NCI-H2227 (cell line): ENCODE measurements at regions not wholly inside any gene's neighbourhood (a gene's known extent, or its start where the extent isn't known, plus 50 kb on each side); places are given as distances from the start of the nearest gene placed in this dataset.

Experiments
- DNase-seq: peaks from one replicate; lab custom pipeline; 2025; ENCODE audit not compliant: unreplicated experiment; lab: John Stamatoyannopoulos, UW

DNA sequence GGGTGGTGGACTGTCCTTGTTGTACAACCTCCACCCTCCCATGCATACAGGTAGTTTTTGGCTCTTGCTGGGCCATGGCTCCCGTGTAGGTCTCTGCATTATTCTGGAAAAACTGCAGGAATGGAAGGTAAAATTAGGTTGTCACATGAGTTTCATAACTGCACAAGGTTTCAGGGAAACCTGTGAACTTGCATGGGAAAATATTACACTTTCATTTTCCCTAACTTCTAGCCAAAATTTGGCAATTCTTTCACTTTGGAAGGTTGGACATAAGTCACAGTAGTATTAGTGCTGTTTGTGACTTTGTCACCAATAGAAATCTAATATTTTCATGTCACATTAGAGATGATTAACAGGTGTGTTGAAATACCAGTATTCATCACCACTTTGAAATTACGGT, 118.1 kb upstream of the MGAT5 start:
- no peak for DNase-seq

DNA sequence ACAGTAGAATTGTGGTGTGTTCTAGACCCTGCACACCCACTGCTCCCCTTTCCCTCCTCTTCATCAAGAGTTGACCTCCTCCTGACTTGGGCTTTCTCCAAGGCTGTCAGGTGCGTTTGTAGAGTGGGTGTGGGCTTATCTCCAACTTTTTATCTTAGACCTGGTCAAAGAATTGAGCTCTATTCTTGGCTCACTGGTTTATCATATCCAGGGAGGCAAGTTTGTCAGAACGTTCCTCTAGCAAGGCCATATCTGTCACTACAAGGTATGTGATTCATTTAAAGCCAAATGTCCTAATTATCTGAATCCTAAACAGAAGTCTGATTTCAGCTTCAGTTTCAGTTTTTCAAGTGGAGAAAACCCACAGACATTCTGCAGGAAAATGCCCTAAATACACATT, 117.1 kb upstream of the MGAT5 start:
- no peak for DNase-seq

DNA sequence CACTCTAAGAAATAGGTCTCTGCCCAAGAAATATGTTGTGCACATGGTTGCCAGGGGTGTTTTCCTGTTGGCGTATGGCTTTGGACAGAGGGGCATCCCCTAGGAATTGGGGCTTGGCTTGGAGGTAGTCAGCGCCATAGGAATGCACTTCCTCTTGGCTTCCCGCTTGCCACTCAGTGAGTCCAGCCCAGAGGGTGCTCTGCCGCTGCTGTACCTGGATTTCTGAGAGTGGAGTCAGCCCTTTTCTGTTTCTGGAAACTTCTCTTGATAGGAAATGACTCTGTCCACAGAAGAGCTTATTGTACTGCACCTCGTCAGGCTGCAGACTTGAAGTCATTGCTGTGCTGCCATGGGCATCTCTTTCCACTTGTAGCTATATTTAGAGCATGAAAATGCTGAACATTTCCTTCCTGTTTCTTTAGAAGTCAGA, 116.7 kb upstream of the MGAT5 start:
- no peak for DNase-seq

DNA sequence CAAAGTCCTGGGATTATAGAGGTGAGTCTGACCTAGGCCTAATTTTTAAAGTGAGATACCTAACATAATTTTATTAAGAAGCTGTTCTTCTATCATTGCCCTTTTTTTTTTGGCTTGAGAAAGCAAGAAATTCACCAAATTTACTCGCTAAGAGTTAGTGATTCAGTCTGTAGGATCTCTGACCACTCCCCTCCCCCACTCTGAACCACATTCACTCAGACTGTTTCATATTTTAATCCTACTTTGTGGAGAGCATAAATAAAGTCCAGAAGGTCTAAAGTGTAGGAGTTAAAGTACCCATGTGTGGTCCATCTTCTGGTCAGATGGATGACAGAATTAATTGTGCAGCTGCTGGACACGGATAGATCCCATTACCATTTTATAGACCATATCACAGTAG, 115.8 kb upstream of the MGAT5 start:
- no peak for DNase-seq

DNA sequence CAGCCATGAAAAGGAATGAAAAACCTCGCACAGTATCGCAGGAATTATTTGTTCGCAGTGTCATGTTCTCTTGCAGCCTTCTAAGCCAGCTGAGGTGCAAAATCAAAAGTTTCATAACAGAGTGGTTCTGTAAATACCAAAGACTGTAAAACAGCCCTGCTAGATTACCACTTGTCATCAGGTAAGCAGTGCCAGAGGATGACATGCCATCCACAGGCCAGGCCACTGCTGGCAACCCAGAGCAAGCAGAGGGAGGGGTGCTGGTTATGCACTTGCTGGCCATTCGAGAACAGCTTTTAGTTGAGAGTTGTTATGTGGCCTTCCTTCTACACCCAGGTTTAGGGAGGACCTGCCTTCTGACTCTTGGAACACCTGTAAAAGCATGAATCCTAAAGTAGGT, 114.3 kb upstream of the MGAT5 start:
- DNase-seq, result no peak

DNA sequence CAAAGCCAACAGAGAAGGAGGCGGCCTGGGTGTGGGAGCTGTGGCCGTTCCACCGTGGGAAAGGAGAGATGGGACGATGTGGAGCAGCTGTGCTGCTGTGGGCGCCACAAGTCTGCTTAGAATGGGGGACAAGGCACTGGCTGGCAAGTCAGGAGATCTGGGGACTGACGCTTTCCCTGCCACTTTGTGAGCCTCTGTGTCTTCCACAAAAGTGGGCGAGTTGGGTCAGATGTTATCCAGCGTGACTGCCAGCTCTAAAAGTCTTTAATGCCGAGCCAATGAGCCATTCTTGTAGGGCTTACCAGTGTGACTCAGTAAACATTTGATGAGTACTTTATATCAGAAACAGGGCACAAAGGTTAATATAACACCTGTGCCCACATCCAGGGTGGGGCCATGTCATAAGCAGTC, 113.6 kb upstream of the MGAT5 start:
- no peak for DNase-seq

DNA sequence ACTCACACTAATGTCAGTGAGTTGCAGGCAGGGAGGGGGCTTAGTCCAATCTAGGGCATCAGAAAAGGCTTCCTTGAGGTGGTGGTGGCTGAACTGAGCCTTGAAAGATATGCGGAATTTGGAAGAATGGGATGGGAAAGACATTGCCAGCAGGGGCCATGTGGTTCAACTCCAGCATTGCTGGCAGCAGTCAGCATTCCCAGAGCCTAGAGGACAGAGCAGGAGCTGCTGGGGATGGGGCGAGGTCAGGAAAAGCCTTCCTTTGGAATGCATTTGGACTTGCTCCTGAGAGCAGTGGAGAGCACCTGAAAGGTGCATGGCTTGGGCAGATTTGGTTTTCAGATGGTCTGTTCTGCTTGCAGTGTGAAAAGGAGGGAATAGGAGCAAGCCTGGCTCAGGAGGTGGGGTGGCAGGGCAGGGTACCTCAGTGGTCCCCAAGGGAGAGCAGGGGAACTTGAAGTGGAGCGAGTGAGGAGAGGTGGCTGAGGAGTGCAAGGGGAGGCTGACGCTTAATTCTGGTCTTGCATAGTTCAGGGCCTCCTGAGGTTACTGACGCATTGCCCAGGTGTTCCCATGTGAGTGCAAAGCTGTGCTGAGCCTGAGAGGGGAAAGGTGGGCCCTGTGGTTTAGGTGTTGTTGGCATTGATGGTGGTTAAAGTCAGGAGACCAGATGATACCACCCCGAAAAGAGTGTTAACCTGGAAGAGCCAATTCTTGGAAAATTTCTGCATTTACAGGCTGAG, 112.1 kb upstream of the MGAT5 start:
- DNase-seq, result no peak

DNA sequence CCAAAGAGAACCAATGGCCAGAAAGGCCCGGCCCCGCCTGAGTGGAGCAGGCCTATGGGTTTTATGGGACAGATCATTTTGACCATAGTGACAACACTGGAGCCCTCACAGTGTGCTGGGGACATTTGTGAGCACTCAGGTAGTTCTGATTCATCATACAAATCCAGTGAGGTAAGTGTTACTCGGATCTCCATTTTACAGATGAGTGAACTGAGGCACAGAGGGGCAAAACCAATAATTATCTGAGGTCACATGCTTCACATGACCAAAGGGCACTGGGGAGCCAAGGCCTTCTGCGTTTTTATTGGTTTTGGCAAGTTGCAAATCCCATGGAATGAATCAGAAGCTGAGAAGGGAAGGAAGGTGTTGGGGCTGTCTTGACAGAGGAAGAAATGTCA, 111.5 kb upstream of the MGAT5 start:
- DNase-seq, result no peak

DNA sequence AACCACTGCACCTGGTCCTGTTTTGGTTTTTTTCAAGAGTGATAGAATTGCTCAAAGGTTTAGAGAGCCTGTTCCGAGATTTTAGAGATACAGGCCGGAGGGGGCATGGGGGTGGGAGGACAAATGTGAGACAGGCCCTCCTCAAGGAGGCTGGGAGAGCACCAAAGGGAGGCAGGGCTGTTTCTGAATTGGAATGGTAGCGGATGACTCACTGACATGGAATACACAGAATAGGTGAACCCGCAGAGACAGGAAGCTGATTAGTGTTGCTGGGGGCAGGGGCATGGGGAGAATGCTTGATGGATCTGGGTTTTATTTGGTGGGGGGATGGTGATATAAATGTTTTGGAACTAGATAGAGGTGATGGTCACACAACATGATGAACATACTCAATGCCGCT, 111.0 kb upstream of the MGAT5 start:
- no peak for DNase-seq

DNA sequence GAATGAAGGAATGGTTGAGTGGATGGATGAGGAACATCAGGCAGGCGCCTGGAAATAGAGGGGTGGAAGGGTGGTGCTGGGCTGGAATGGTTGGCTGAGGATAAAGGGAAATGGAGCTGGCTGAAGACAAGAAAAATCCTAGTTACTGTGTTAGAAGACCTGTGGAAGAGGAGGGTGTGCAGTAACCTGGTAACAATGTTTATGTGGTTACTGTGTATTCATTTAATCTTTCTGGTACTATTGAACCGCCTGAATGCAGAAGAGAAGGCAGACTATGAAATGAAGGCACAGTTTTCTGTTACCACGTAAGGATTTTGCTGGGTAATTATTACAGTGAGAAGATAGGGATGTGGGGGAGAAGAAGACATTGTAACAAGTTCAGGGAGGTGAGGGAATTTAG, 110.3 kb upstream of the MGAT5 start:
- DNase-seq, result no peak

DNA sequence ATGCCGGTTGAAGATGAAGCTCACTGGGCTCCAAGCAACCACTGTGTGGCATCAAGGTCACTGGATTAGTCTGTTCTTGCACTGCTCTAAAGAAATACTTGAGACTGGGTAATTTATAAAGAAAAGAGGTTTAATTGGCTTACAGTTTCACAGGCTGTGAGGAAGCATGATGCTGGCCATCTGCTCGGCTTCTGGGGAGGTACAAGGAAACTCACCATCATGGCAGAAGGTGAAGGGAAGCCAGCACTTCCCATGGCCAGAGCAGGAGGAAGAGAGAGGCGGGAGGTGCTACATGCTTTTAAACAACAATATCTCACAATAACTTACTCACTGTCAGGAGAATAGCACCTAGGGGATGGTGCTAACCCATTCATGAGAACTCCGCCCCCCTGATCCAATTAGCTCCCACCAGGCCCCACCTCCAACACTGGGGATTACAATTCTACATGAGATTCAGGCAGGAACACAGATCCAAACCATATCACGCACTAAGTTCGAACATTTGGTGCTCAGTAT, 109.7 kb upstream of the MGAT5 start:
- DNase-seq, result no peak

DNA sequence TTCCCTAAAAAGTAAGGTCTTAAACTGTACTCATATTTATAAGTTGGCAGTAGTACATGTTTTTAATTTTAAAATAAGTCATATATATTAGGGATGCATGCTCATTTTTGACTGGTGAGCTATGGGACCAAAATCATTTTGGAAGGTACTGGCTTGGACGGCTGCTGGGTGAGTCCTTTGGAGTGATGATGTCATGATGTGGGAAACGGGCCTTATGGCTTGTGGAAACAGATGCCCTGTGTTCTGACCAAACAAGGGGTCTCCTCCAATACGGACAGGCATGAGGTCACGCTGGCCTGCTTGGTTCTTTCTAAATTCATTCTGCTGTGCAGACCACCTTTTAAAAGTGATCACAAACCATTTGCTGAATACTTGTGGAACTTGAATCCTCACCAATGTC, 109.2 kb upstream of the MGAT5 start:
- DNase-seq, result no peak

DNA sequence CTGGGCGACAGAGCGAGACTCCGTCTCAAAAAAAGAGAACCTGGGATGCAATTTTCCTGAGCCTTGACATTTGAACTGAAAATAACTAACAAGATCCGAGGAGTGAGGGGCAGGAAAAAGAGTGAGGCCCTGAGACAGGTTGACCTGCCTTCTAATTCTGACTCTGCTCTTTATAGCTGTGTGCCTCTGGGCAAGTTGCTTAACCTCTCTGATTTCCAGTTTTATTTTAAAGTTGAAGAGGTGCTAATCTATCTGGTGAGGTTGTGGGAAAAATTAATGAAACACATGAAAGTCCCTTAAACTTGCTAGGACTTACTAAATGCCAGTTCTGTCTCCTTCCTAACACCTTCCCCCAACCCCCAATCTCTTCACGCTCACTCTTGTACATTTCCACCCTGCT, 108.4 kb upstream of the MGAT5 start:
- no peak for DNase-seq

DNA sequence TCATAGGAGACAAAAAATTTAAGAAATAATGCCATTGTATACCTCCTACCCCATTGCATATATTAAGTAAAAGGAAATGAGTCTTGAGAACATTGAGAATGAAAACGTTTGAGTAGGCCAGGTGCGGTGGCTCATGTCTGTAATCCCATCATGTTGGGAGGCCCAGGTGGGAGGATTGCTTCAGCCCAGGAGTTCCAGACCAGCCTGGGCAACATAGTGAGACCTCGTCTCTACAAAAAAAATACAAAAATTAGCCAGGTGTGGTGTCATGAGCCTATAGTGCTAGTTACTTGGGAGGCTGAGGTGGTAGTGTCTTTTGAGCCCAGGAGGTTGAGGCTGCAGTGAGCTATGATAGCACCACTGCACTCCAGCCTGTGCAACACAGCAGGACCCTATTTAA, 107.7 kb upstream of the MGAT5 start:
- no peak for DNase-seq

DNA sequence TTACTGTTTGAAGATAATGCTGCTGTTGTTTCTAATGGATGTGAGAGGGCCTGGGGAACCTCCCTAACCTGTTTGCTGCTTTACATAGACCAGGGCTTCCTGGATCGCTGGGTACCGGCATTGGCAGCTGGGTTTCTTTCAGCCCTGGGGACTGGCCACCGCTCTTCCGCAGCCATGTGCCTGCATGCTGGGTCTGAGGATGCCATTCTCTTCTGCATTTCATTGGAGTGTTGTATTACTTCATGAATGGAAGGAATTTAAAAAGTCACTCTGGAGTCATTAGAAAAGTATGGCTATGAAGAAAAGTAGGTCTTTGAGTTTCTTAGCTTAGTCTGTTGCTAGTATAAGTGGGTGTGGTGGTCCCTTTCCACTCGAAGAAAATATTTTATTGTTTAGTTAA, 107.3 kb upstream of the MGAT5 start:
- DNase-seq, result no peak

DNA sequence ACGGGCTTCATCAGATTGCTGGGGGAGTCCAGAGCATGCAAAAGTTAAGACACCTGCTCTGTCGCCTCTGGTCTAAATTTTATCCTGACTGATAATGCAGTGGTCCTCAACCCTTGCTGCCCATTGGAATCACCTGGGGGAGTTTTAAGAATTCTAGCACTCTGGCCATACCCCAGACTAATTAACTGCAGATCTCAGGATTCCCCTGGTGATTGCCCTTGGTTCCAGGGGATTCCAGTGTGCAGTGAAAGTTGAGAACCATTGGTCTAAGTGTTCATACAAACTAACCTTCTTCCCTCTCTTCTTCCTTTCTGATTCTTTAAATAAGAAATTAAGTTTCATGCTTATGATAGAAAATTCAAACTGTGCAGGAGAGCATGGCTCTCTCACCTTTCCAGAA, 105.7 kb upstream of the MGAT5 start:
- DNase-seq, result no peak

DNA sequence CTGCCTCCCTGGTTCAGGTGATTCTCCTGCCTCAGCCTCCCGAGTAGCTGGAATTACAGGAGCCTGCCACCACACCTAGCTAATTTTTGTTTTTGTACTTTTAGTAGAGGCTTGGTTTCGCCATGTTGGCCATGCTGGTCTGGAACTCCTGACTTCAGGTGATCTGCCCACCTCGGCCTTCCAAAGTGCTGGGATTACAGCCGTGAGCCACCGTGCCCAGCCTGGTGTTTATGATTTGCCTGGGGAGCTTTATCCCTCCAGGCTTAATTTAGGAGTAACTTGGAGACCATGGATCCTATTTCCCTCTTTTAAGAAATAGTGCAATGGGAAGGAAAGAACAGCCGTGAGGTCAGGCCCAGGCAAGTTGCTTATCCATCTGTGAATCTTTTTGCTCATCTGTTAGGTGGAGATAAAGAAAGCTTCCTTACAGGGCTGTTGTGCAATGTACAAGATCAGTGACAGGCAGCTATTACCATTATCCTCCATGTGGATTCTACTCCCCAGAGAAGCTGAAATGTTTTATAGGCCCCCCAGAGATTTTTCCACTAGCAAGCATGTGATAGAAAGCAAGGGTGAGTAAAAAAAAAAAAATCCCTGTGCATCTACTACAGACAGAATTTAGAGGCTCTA, 104.9 kb upstream of the MGAT5 start:
- DNase-seq, result no peak

DNA sequence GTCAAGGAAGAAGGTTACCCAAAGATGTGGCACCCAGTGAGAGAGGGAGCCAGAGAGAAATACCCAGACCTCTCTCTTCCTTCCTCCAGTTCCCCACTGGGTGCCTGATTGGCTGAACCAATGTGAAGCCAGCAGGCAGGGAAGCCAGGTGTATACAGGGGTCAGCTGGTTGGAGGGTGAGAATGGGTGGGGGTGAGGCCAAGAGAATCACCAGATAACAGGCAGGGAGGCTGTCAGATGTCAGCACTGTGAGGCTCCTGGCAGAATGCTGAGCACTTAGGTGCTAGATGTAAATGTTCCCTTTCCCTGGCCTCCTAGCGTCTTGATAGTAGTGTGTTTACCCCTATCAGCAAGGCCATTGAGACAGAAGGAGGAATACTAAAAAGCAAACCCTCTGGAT, 104.0 kb upstream of the MGAT5 start:
- DNase-seq, result no peak

DNA sequence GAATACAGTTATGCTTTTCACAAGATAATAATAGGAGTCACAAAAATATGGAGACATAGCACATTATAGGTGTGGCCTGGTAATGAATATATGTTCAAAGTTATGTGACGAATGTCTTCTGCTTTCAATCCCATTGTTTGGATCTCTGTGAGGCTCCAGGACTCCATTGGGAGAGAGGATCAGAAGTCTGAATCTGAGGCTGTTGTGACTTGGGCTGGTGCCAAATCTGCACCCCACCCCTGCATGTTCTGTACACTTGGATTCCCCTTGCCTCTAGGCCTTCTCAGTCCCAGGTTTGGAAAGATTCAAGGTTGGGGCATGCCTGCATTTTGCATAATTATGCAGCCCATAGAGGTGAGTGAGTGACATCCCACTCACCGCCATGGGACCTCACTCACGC, 103.1 kb upstream of the MGAT5 start:
- no peak for DNase-seq

DNA sequence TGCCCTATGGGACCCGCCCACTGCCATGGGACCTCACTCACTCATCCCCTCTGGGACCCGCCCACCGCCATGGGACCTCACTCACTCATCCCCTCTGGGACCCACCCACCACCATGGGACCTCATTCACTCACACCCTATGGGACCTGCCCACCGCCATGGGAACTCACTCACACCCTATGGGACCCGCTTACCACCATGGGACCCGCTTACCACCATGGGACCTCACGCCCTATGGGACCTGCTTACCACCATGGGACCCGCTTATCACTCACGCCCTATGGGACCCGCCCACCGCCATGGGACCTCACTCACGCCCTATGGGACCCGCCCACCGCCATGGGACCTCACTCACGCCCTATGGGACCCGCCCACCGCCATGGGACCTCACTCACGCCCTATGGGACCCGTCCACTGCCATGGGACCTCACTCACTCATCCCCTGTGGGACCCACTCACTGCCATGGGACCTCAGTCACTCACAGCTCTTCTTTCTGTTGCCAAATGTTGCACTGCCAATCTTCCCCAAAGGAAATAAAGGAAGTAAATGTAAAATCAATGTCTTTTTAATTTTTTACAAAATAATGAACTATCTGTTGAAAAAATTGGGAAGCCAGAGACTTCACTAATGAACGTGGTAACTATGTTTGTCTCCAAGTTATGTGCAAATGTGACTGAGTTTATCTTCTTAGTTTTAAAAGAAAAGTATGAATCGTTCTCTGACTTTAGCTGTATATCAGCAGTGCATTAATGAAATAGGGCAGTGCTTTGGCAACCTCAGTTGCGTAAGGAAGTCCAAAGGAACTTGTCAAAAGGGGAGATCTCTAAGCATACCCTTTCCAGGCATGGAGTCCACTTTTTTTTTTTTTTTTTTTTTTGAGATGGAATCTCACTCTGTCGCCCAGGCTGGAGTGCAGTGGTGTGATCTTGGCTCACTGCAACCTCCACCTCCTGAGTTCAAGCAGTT, 101.5 kb upstream of the MGAT5 start:
- no peak for DNase-seq

DNA sequence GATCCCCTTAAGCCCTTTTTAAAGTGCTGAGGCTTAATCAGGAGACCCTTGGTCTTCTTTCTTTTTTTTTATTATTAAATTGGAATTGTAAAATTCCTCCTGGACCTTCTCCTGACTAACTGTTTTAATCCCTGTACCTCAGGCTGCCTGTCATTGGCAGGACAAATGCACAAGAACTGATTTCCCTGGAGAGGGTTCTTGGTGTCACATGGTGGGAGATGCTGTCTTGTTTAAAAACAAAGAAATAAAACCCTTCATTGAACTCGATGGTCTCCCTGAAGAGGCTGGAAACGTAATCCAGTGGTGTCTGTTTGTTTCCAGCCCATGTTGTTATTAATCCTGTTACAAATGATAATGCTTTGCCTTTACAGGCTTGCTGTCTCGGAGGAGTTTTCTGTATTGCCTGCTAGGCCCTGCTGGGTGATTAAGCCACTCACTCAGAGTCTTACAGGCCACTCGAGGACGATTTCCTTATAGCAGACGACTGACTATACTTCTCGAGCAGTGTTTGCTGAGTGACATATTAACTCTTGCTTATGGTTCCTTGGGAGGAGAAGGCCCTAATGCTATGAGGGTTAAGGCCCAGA, 100.5 kb upstream of the MGAT5 start:
- no peak for DNase-seq
